GM23248 (cell line): ENCODE measurements at regions not wholly inside any gene's neighbourhood (a gene's known extent, or its start where the extent isn't known, plus 50 kb on each side); places are given as distances from the start of the nearest gene placed in this dataset.

Source experiments
- DNase-seq: peaks from one replicate; pipeline ENCODE4 v3.0.0-alpha.2; 2015
- H2AFZ ChIP-seq: fragments of 200-600 bp; sonication (generic); 2 replicates; pipeline ENCODE4 v1.6.1; 2016; ENCODE audit warnings: antibody characterized with exemption
- H3F3A ChIP-seq: fragments of 200-600 bp; sonication (generic); 2 replicates; pipeline ENCODE4 v1.6.1; 2016; ENCODE audit warnings: mild to moderate bottlenecking, antibody characterized with exemption, mixed run types; ENCODE audit not compliant: insufficient read depth
- H3K27ac ChIP-seq: fragments of 200-600 bp; sonication (generic); 2 replicates; pipeline ENCODE4 v1.5.1; 2016; ENCODE audit warnings: mild to moderate bottlenecking
- H3K27me3 ChIP-seq: fragments of 200-600 bp; sonication (generic); replicated peaks from 2 replicates; pipeline ENCODE4 v1.6.1; 2016; ENCODE audit warnings: mild to moderate bottlenecking; ENCODE audit not compliant: insufficient read depth
- H3K36me3 ChIP-seq: fragments of 200-600 bp; sonication (generic); 2 replicates; pipeline ENCODE4 v1.6.1; 2016; ENCODE audit warnings: low read depth, mild to moderate bottlenecking
- H3K4me1 ChIP-seq: fragments of 200-600 bp; sonication (generic); 2 replicates; pipeline ENCODE4 v1.6.1; 2016; ENCODE audit warnings: mild to moderate bottlenecking; ENCODE audit not compliant: insufficient read depth
- H3K4me2 ChIP-seq: fragments of 200-600 bp; sonication (generic); one replicate; pipeline ENCODE4 v1.6.1; 2016; ENCODE audit warnings: mild to moderate bottlenecking; ENCODE audit not compliant: unreplicated experiment
- H3K4me3 ChIP-seq: fragments of 200-600 bp; sonication (generic); 2 replicates; pipeline ENCODE4 v1.5.1; 2016; ENCODE audit warnings: mild to moderate bottlenecking
- H3K79me2 ChIP-seq: fragments of 200-600 bp; sonication (generic); 2 replicates; pipeline ENCODE4 v1.6.1; 2016; ENCODE audit warnings: mild to moderate bottlenecking; ENCODE audit not compliant: insufficient read depth
- H3K9ac ChIP-seq: fragments of 200-600 bp; sonication (generic); 2 replicates; pipeline ENCODE4 v1.6.1; 2016; ENCODE audit warnings: mild to moderate bottlenecking
- H3K9me2 ChIP-seq: fragments of 200-600 bp; sonication (generic); 2 replicates; pipeline ENCODE4 v1.6.1; 2016; ENCODE audit warnings: mixed run types, mild to moderate bottlenecking, moderate library complexity; ENCODE audit not compliant: insufficient read depth
- H3K9me3 ChIP-seq: fragments of 200-600 bp; sonication (generic); one replicate; pipeline ENCODE4 v1.6.1; 2017; ENCODE audit warnings: low read depth
- H4K20me1 ChIP-seq: fragments of 200-600 bp; sonication (generic); 2 replicates; pipeline ENCODE4 v1.6.0; 2016; ENCODE audit not compliant: insufficient read depth
- EZH2 ChIP-seq: fragments of 200-600 bp; sonication (generic); IDR thresholded peaks from 2 replicates; pipeline ENCODE4 v1.6.1; 2018; ENCODE audit warnings: antibody characterized with exemption, mild to moderate bottlenecking; ENCODE audit not compliant: insufficient read depth, poor library complexity, severe bottlenecking
- EZH2phosphoT487 ChIP-seq: fragments of 200-600 bp; sonication (generic); IDR thresholded peaks from 2 replicates; pipeline ENCODE4 v1.6.1; 2018; ENCODE audit warnings: antibody characterized with exemption, moderate library complexity, mild to moderate bottlenecking, low read depth; ENCODE audit not compliant: insufficient read depth
- WGBS, 2 experiments: methylation state at CpG; one replicate each; pipeline ENCODE4 v1.1.6; 2015 to 2017; ENCODE audit warnings: low lambda C conversion rate in 2 of 2, low coverage in 1 of 2; ENCODE audit errors: missing lambda C conversion rate in 2 of 2; 5-methylcytosine and 5-hydroxymethylcytosine counted together
- in situ Hi-C: fragments of 300-500 bp; cut with MboI; formaldehyde crosslinking; loops from 2 replicates; pipeline ENCODE4 v1.15.0; 2020

- Histone ChIP-seq H3F3A (no peaks in the 10 kb centered on the region), H3K9me3 (no peaks in the 10 kb centered on the region), H3K4me1 (no peaks in the 10 kb centered on the region), H4K20me1 (no peaks in the 10 kb centered on the region; the same call in 1 of the 2 replicates), H2AFZ (no peak overlapping the region), H3K9ac (no peak overlapping the region), H3K79me2 (no peaks in the 10 kb centered on the region), H3K27me3 (no peaks in the 10 kb centered on the region), H3K4me3 (no peak overlapping the region), H3K27ac (no peak overlapping the region), H3K4me2 (no peak overlapping the region), H3K36me3 (no peaks in the 10 kb centered on the region), H3K9me2 (no peaks in the 10 kb centered on the region)
- DNase-seq = no peak
- TF ChIP-seq EZH2phosphoT487 = no peak
- TF ChIP-seq EZH2 = no peak
- in situ Hi-C loops = no loop called here
- WGBS, 2 experiments = 49 to 52% methylated on average over 2 of the region's 2 CpGs
Measured at GRCh38 chr10:55466806-55467504, 665.9 kb upstream of the PCDH15 start.

- Histone ChIP-seq H3K9me2 (no peaks in the 10 kb centered on the region), H3K79me2 (no peaks in the 10 kb centered on the region), H3K4me2 (no peak overlapping the region), H3K9me3 (no peaks in the 10 kb centered on the region), H3F3A (no peaks in the 10 kb centered on the region), H3K27ac (no peak overlapping the region), H3K4me1 (no peaks in the 10 kb centered on the region), H3K9ac (no peak overlapping the region), H3K36me3 (no peaks in the 10 kb centered on the region), H3K4me3 (no peak overlapping the region), H2AFZ (no peak overlapping the region), H3K27me3 (no peaks in the 10 kb centered on the region), H4K20me1 (no peaks in the 10 kb centered on the region; the same call in 1 of the 2 replicates)
- TF ChIP-seq EZH2phosphoT487 (no peak), EZH2 (no peak)
- in situ Hi-C loops = no loop called here
- 41 to 46% methylated on average over 4 of the region's 4 CpGs for WGBS, 2 experiments
- no peak for DNase-seq
Measured at GRCh38 chr10:55464083-55464482, 663.1 kb upstream of the PCDH15 start.

GRCh38 chr10:55460008-55460407 lies 659.0 kb upstream of the PCDH15 start:
- Histone ChIP-seq H3K4me1 (no peaks in the 10 kb centered on the region), H2AFZ (no peak overlapping the region), H3K9me3 (no peaks in the 10 kb centered on the region), H3K27me3 (no peaks in the 10 kb centered on the region), H3K9me2 (no peaks in the 10 kb centered on the region), H3K4me3 (no peak overlapping the region), H3K27ac (no peak overlapping the region), H3K36me3 (no peaks in the 10 kb centered on the region), H3K79me2 (no peaks in the 10 kb centered on the region), H3F3A (no peaks in the 10 kb centered on the region), H4K20me1 (no peaks in the 10 kb centered on the region), H3K4me2 (no peak overlapping the region), H3K9ac (no peak overlapping the region)
- TF ChIP-seq EZH2 (no peak), EZH2phosphoT487 (no peak)
- in situ Hi-C loops = no loop called here
- no peak for DNase-seq
- 45 to 51% methylated on average over 3 of the region's 3 CpGs for WGBS, 2 experiments

- H3K9ac ChIP-seq = no peak overlapping the region
- no peaks in the 10 kb centered on the region for H3K9me3 ChIP-seq
- no peaks in the 10 kb centered on the region for H3K4me1 ChIP-seq
- TF ChIP-seq EZH2phosphoT487 (no peak), EZH2 (no peak)
- no peaks in the 10 kb centered on the region for H3K9me2 ChIP-seq
- H3K4me3 ChIP-seq = no peak overlapping the region
- no peaks in the 10 kb centered on the region for H3K27me3 ChIP-seq
- no peaks in the 10 kb centered on the region for H3K79me2 ChIP-seq
- no peak for DNase-seq
- no peaks in the 10 kb centered on the region for H4K20me1 ChIP-seq
- no peak overlapping the region for H3K27ac ChIP-seq
- no peaks in the 10 kb centered on the region for H3K36me3 ChIP-seq
- H2AFZ ChIP-seq = no peak overlapping the region
- H3F3A ChIP-seq = no peaks in the 10 kb centered on the region
- WGBS, 2 experiments = 25 to 26% methylated on average over 2 of the region's 2 CpGs
- in situ Hi-C loops = no loop called here
- H3K4me2 ChIP-seq = no peak overlapping the region
Measured at GRCh38 chr10:55449981-55450380, 649.0 kb upstream of the PCDH15 start.
